HG03521 (cell line): ENCODE measurements at regions not wholly inside any gene's neighbourhood (a gene's known extent, or its start where the extent isn't known, plus 50 kb on each side); places are given as distances from the start of the nearest gene placed in this dataset.

Experiments
- ATAC-seq: cut with Tn5 transposase; IDR thresholded peaks from one replicate; pipeline ENCODE4 v1.9.1; 2021; ENCODE audit warnings: mild to moderate bottlenecking, moderate library complexity; ENCODE audit not compliant: unreplicated experiment

DNA sequence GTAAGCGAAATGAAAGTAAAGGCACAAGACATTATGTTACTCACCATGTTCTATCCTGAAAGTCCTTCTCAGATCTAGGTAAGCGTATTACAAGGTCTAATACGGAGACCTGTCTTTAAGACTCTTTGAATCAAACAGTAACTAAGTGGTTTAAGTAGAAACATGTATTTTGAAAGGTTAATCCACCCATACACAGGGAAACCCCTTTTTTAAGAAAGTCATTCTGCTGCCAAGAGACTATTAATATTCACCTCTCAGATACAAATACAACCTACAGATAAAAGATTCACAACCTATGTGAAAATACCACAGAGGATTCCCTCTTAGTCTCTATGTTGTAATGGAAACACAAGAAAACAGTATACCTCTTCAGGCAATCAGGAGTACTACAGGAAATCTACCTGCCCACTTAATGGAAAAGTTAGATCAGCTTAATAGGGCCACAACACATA is 63.2 kb upstream of the TNIP3 start:
- ATAC-seq, result peak; percentile 78

DNA sequence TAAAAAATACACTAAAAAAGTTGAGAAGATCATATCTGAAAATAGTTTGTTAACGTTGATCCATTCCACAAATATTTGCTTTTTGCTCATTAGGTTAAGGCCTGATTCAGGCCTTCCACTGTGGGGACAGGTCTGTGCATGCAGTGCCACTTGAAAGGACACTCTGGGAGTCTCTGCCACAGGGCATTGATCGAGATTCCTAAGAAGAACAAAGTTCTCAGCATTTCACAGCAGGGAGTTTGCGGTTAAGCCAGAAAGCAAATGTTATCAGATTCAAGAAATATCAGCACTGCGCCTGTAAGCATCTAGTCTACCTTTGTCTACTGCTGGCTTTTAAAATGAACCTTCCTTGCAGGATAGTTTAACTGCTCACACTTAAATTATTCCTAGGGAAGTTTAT is 62.2 kb upstream of the TNIP3 start:
- ATAC-seq, result no peak

DNA sequence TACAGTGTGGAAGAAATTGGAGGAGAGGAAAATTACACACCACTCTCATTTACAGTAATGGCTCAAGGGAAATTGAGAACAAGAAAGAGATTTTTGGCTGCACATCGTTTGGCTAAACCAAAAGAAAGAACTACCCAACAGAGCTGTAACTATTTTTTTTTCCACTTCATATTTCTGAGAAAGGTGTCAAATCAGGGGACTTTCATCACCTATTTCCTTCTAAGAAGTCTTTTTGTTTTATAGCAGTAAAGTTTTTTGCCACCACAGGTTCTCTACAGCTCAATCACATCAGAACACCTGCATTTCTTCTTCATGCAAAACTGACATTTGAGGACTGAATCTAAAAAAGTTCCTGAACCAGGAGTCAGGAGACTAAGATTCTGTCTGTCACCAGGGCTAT is 57.5 kb upstream of the TNIP3 start:
- no peak for ATAC-seq

DNA sequence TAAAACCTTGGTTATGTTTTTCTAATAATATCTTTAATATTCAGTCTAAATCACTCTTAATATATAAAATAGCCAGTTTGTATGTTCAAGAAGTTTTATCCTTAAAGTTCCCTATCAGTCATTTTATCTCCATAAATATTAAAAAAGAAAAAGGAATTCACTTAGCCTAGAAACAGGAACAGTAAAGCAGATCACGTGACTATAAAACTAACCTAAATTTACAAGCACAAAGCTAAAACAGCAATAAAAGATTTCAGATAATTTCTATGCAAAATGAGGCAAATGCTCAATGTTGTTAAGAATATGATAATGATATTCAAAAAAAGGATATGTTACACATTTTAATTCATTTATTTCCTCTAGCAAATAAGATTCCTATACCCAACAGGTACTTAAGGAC is 57.1 kb upstream of the TNIP3 start:
- no peak for ATAC-seq

DNA sequence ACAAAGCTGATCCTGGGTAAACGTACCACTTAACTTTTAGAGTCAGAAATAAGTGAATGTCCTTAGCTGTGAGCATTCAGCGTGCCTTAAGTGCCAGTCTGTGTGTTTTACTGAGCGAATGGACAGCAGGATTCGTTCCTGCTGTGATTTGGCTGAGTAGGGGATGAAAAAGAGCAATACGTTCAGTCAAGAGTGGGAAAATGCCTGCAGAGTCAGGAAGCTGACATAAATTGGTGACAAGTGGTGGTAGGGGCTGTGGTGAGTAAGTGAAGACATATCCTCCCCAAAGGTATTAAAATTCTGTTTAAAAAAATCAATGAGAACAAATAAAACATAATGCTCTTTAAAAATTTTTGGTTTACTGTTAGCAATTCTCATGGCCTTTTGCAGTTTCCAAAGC is 56.6 kb upstream of the TNIP3 start:
- no peak for ATAC-seq

DNA sequence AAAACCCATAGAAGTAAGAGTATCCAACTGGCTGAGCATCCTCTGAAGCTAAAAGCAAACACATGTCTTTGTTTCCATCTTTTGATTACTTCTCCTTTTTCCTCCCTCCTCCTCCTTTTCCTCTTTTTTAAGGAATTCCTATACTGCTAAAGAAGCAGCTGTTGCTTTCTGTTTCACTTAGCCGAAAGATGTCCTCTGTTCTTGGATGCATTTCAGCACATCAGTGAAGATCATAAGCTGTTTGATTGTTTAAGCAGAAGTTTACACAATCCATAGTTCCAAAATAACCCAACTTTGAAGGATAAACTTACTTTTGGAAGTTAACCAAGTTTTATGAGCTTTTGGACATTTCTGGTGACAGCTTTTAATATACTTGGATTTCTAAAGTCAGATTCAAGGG is 55.1 kb upstream of the TNIP3 start:
- ATAC-seq, result no peak

DNA sequence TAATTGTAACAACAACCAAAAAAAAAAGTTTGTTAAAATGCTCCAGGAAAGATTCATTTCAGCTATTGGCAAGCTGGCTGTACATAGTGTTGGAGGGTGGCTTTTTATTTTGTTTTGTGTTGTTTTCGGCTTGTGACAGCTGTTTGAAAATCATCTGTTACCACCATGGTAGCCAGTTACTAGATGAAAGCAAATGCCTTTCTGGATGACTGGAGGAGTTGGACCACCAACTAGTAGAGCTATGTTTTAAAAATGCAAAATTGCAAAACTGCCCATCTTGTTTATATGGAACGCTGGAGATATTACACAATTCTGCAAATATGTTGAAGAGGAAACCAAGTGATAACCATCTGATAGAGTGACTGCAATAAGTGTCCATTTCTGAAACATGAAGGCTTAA is 53.2 kb upstream of the TNIP3 start:
- ATAC-seq, result no peak

DNA sequence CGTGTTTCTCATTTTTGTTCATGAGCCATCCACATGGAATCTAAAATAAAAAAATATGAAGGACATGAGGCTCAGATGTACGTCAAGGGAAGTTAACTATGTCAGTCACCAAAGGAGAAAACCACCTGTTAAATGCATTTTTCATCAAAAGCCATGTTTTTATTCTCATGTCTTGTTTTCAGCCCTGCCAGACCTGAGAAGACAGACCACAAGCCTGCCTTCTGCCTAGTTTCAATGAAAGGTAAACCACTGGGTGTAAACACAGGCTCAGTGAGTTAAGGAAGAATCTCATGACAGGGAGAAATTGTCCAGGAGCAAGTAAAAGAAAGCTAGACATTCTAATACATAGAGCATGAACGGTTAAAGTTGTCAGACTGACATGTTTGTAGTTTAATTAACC is 52.3 kb upstream of the TNIP3 start:
- ATAC-seq, result no peak

DNA sequence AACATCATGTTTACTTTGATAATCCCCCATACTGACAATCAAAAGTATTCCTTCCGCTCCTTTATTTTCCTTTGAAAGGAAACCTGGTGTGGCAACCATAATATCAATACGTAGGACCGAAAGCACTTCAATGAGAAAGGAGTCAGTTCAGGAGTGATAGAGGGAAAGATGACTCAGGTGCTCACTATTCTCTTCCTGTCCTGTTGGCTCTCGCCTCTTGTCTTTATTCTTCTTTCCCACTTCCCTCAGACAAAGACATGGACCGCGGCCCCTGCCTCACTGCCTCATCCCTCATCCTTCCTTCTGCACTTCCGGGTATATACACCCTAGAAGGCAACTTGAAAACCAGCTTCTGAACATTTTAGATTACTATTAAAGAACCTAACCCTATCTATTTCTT is 49.8 kb upstream of the TNIP3 start:
- no peak for ATAC-seq
